Uterus (tissue), 3 donors: ENCODE measurements at regions not wholly inside any gene's neighbourhood (a gene's known extent, or its start where the extent isn't known, plus 50 kb on each side); places are given as distances from the start of the nearest gene placed in this dataset.
A peak's percentile ranks its signal among the peaks of the same experiment; 100 is the strongest.

Experiments
- DNase-seq, 2 donors: peaks; one replicate each; pipeline ENCODE4 v3.0.0-alpha.2; 2019 to 2020
- H3K27ac ChIP-seq, 2 donors: fragments of 200-600 bp; sonication (generic); 1 replicate in 1 of 2; 2 replicates in 1 of 2; pipeline ENCODE4 v1.5.1; 2016 to 2018
- H3K27me3 ChIP-seq, 2 donors: fragments of 200-600 bp; sonication (generic); one replicate each; pipeline ENCODE4 v1.5.1; 2018 to 2019; ENCODE audit warnings: control low read depth in 1 of 2
- H3K36me3 ChIP-seq, 2 donors: fragments of 200-600 bp; sonication (generic); one replicate each; pipeline ENCODE4 v1.5.1; 2019; ENCODE audit warnings: control low read depth in 1 of 2
- H3K4me1 ChIP-seq, 2 donors: fragments of 200-600 bp; sonication (generic); one replicate each; pipeline ENCODE4 v1.5.1; 2018 to 2019; ENCODE audit warnings: control low read depth in 1 of 2
- H3K4me3 ChIP-seq, 2 donors: fragments of 200-600 bp; sonication (generic); 1 replicate in 1 of 2; 2 replicates in 1 of 2; pipeline ENCODE4 v1.5.1; 2018 to 2019; ENCODE audit warnings: mild to moderate bottlenecking in 1 of 2
- H3K9me3 ChIP-seq, 2 donors: fragments of 200-600 bp; sonication (generic); one replicate each; pipeline ENCODE4 v1.5.1; 2019; ENCODE audit warnings: control low read depth in 1 of 2
- CTCF ChIP-seq, 4 experiments: fragments of 200-600 bp in 2 of 4; fragments of 450-650 bp in 2 of 4; sonication (generic) in 2 of 4; IDR thresholded peaks; one replicate each; pipeline ENCODE4 v1.5.1; 2016 to 2019; ENCODE audit warnings: antibody characterized with exemption in 4 of 4, mild to moderate bottlenecking in 2 of 4, moderate library complexity in 1 of 4
- POLR2A ChIP-seq, 2 donors: fragments of 450-650 bp; IDR thresholded peaks; one replicate each; pipeline ENCODE4 v1.6.1; 2016; ENCODE audit warnings: antibody characterized with exemption in 2 of 2, mild to moderate bottlenecking in 1 of 2, moderate library complexity in 1 of 2
- intact Hi-C: fragments of 100-400 bp; cut with DNase I; formaldehyde crosslinking; loops from one replicate; pipeline ENCODE4 v1.15.1; 2023; ENCODE audit warnings: low total_unique reads
- donor health status: DM: yes; HTN: yes; CAD: no.

- Histone ChIP-seq H3K4me3 (no peak overlapping the region), H3K4me1 (no peaks in the 10 kb centered on the region), H3K9me3 (peaks cover 0 to 10% of the 10 kb centered on the region in 2 donors), H3K27me3 (no peaks in the 10 kb centered on the region), H3K27ac (no peak overlapping the region), H3K36me3 (no peaks in the 10 kb centered on the region)
- intact Hi-C loops = no loop called here
- DNase-seq = no peak
- no peak for TF ChIP-seq POLR2A (IDR thresholded peaks at IDR 0.05)
- TF ChIP-seq CTCF (IDR thresholded peaks at IDR 0.05) = no peak
These were observed 299.8 kb downstream of the MATN1 start for GRCh38 chr1:30423570-30423969.

- H3K36me3 ChIP-seq = no peaks in the 10 kb centered on the region
- no peaks in the 10 kb centered on the region for H3K9me3 ChIP-seq
- H3K4me1 ChIP-seq = no peaks in the 10 kb centered on the region
- no peak for TF ChIP-seq POLR2A (IDR thresholded peaks at IDR 0.05)
- TF ChIP-seq CTCF (IDR thresholded peaks at IDR 0.05) = no peak
- H3K27ac ChIP-seq = no peak overlapping the region
- H3K4me3 ChIP-seq = no peak overlapping the region
- peak; percentile 4 to 5 for DNase-seq
- H3K27me3 ChIP-seq = no peaks in the 10 kb centered on the region
- intact Hi-C loops = no loop called here
These were observed 301.1 kb downstream of the MATN1 start for GRCh38 chr1:30422251-30422650.

GRCh38 chr1:30420519-30421050 is 302.8 kb downstream of the MATN1 start:
- no peak overlapping the region for H3K27ac ChIP-seq
- no peaks in the 10 kb centered on the region for H3K27me3 ChIP-seq
- H3K9me3 ChIP-seq = no peaks in the 10 kb centered on the region
- intact Hi-C loops = no loop called here
- no peak overlapping the region for H3K4me3 ChIP-seq
- TF ChIP-seq CTCF (IDR thresholded peaks at IDR 0.05) (no peak), POLR2A (IDR thresholded peaks at IDR 0.05) (no peak)
- peak in 1 of 2 donors; percentile 6 for DNase-seq
- no peaks in the 10 kb centered on the region for H3K4me1 ChIP-seq
- no peaks in the 10 kb centered on the region for H3K36me3 ChIP-seq

- DNase-seq = no peak
These were observed 303.6 kb downstream of the MATN1 start for GRCh38 chr1:30419831-30420230.

More at GRCh38 chr1:30419831-30420230, 303.6 kb downstream of the MATN1 start:
- Histone ChIP-seq H3K4me1 (no peaks in the 10 kb centered on the region), H3K4me3 (no peak overlapping the region), H3K9me3 (no peaks in the 10 kb centered on the region), H3K27ac (no peak overlapping the region), H3K27me3 (no peaks in the 10 kb centered on the region), H3K36me3 (no peaks in the 10 kb centered on the region)
- intact Hi-C loops = no loop called here
- no peak for TF ChIP-seq CTCF (IDR thresholded peaks at IDR 0.05)
- TF ChIP-seq POLR2A (IDR thresholded peaks at IDR 0.05) = no peak
